ENCODE measurements at regions not wholly inside any gene's neighbourhood (a gene's known extent, or its start where the extent isn't known, plus 50 kb on each side); places are given as distances from the start of the nearest gene placed in this dataset.

DNA sequence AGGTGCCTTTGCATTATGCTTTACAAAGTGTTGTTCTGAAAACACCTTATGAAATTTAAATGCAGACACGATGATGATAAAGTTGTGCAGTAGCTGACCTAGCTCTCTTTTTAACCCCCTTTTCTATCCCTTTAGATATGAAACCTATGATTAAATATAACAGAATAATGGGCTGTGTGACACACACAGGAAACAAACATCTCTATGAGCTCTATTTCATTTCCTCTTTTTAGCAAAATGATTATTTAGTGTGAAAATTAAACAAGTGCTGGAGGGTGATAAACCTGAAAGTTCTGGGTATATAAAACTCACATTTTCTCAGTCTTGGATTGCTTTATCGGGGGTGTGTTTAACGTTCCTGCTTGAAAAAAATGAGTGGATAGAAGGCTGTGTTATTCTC is 1310.5 kb upstream of the CELF2 start:
- DNase-seq (ENCODE audit: low read depth, low spot score) = no peak

DNA sequence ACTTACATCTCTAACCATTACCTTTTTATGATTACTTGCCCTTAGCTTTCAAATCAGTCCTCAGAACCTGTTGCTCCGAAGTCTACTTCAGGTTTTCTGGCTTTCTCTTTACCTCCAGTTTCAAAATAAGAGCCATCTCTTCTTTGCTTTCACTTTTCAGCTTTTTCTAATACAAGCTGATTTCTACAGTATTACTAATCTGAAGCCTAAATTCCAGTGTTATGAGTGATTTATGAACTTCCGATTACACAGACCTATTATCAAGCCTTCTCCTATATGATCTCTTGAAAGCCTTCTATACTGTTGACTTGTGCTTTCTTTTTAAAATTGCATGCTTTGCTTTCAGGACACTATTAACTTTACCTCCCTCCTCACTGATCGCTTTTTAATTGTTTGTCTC is 1307.8 kb upstream of the CELF2 start:
- DNase-seq (ENCODE audit: low read depth, low spot score) = no peak

DNA sequence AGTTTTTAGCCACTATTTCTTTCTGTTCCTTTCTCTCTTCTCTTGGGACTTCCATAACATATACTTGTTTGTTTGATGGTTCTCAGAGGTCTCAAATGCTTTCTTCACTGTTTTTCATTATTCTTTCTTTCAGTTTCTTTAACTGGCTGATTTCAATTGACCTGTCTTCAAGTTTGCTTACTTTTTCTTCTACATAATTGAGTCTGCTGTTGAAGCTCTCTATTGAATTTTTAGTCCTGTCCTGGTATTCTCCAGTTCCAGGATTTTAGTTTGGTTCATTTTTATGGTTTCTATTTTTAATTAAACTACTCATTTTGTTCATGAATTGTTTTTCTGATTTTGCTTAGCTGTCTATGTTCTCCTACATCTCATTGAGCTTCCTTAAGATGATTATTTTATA is 1305.3 kb upstream of the CELF2 start:
- DNase-seq (ENCODE audit: low read depth, low spot score) = no peak

DNA sequence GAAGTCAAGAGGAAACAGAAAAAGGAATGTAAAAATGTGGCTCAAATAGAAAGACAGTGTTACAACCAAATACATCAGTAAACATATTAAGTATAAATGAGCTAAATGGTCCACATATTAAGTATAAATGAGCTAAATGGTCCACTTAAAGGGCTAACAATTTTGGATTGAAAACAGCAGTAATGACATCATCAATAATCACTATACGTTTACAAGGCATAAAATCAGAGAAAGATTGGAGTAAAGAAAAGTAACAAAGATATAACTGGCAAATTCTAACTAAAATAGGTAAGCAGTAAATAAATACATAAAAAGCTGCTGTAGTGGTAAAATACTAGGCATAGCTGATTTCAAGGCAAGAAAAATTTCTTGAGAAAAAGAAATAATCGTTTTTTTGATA is 1298.4 kb upstream of the CELF2 start:
- DNase-seq (ENCODE audit: low read depth, low spot score) = no peak

DNA sequence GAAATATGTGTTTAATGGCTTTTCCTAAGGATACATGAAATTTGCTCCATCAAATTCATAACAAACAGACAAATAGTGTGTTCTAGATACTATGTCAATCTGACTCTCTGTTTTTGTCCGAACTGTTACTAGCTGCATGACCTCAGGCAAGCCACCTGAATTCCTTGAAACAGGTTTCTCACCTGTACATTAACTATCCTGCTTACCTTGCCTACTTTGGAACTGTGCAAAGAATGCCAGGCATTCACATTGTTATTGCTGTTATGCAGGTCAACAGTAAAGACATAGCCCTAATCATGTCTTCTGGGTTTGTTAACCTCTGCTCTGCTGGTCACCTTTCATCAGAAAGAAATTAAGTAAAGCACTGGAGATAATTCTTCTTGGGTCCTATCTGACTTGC is 1283.9 kb upstream of the CELF2 start:
- no peak for DNase-seq (ENCODE audit: low read depth, low spot score)

DNA sequence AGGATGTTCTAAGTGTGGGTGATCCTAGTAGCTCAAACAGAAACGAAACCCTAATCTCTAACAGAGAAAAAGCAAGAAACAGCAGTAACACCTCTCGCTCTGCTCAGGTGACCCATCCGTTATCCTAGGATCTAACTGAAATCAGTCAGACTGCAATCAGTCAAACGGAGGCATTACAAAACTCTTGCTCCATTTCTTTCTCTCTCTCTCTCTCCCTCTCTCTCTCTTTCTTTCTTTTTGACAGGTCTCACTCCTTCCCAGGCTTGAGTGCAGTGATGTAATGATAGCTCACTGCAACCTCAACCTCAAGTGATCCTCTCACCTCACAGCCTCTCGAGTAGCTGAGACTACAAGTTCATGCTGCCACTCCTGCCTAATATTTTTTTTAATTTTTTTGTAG is 1283.5 kb upstream of the CELF2 start:
- no peak for DNase-seq (ENCODE audit: low read depth, low spot score)

DNA sequence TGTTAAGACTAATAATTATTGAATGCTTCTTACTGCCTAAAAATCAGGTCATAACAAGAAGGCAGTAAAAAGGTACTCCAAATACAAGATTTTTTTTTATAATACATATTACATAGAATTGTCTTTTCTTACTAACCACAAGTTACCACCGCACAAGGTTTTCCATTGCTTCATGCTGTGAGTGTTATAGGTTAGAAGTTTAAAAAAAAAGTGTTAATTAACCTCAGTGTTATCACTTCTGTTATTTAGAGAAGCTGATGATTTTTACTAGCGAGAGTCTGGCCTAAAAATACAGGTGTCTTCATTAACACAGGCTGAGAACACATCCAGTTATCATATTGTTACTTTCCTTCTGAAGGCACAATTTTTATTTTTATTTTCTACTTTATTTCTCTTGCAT is 1281.9 kb upstream of the CELF2 start:
- DNase-seq (ENCODE audit: low read depth, low spot score) = no peak

DNA sequence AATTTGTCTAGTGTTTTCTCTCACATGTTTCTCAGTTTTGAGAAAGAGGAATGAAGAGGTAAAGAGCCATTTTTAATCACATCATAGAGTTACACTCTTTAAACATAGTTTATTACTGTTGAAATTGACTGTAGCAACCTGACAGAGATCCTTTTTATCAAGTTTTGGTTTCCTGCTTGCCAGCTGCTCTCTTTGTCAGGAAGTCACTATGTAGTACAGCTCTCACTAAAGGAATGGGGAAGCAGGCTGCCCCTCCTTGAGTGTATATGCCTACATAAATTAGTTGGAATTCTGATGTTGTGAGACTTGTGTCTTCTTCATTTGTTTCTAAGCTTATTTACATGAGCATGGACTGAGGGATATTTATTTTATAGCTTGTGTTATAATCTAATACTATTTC is 1274.0 kb upstream of the CELF2 start:
- DNase-seq (ENCODE audit: low read depth, low spot score) = no peak

DNA sequence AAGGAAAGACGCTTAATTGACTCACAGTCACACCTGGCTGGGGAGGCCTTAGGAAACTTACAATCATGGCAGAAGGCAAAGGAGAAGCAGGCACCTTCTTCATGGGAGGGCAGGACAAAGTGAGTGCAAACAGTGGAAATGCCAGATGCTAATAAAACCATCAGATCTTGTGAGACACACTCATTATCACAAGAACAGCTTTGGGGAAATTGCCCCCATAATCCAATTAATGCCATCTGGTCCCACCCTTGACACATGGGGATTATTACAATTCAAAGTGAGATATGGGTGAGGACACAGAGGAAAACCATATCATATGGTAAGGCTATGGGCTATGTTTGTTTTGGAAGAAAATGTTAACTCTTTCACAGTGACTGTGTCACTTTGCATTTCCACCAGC is 1272.5 kb upstream of the CELF2 start:
- no peak for DNase-seq (ENCODE audit: low read depth, low spot score)

DNA sequence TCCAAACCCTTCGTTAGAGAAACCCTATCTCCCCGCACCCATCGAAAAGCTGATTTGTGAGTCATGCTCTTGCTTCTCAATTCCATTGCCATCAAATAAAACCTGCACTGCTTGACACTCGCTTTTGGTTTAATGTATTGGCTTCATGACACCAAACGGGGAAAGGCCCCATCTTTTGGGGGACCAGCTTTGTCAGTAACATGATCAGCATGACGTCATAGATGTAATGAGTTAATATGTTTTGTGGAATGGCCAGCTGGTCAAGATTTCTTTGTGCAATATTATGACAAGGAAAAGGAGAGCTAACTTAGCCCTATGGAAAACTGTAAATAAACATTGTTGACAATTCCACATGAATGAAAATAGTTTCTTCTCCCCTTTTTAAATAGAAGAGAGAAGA is 1260.5 kb upstream of the CELF2 start:
- no peak for DNase-seq (ENCODE audit: low read depth, low spot score)

DNA sequence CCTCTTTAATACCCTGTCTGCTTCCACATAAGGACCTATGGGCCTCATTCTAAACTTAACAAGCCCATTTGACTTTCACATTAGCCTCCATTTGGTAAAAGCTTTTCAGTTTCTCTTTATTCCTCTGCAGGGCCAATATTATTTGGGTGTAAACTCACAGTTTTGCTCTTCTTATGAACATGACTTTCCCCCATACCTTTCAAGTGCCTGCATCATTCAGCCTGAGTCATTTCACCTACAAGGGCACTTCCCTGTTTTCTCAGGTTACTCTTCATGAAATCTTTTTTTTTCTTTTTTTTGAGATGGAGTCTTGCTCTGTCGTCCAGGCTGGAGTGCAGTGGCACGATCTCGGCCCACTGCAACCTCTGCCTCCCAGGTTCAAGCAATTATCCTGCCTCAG is 1258.1 kb upstream of the CELF2 start:
- DNase-seq (ENCODE audit: low read depth, low spot score) = no peak

DNA sequence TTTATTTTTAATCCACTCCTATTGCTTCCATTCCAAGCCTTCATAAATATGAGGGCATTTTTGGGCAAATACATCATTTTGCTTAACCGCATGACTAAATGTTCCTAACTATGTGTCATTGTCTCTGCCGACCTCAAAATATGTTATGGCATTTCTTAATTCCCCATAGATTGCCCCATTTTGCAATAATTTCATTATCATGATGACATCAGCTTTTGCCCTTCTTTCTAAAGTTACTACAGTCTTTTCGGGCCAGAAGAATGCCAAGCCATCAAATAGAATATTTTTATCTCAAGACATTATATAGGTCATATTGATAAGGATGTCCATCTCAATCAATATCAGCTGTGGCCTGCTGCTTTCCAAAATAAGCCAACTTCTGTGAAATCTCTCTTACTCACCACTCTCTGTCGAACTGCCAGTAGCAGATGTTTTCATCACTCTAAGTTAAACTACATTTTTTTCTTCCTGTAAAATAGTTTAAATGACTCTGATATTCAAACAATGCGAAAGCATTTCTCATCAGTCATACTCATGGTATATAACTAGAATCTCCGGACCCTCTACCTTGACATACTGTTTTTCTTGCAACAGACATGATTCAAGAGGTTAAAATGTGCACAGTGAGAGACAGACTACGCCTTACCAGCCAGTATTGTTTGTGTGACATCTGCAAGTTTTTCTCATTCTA is 1254.6 kb upstream of the CELF2 start:
- no peak for DNase-seq (ENCODE audit: low read depth, low spot score)

DNA sequence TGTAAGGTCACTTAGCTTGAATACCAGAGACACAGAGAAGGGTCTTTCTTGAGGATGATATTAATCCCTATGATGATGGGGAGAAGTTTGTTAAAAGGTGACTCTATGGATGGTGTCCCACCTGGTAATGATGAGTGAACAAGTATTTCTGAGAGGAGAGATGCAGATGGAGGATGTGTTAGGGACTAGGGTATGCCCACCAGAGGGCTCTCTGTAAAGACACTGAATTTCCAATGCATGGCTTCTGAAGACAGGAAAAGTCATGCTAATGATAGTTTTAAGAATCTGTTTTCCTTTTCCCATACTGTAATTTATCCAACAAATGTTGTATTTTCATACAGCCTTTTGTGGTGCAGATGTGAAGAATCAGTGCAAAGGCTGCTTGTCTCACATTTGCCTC is 1250.9 kb upstream of the CELF2 start:
- no peak for DNase-seq (ENCODE audit: low read depth, low spot score)

DNA sequence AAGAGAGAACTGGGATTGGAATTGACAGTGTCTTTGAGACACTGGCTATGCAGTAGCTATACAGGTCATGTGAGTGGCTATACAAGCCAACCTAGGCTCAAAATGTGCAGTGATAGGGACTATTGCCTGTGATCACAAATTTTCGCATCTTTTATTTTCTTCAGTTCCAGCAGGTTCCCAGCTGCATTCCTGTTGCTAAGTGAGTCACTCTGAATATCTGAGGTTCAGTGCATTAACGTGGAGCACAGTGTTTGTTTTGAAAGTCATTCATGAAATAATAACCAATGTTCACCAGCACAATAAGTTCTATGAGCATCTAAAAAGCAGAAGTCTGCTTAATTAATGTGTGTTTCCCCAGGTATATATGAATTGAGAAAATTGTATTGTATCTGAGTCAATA is 1236.0 kb upstream of the CELF2 start:
- DNase-seq (ENCODE audit: low read depth, low spot score) = no peak

DNA sequence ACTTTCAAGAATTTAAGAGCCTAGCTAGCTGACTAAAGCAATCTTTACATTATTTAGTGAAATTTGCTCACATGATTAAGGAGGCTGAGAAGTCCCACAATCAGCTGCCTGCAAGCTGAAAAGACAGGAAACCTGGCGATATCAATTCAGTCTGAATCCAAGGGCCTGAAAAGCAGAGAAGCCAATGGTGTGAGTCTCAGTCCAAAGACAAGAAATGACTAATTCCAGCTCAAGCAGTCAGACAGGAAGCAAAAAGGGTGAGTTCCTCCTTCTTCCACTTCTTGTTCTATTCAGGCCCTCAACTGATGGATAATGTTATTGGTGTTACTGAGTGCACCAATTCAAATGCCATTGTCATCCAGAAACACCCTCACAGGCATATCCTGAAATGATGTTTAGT is 1231.6 kb upstream of the CELF2 start:
- DNase-seq (ENCODE audit: low read depth, low spot score) = no peak

DNA sequence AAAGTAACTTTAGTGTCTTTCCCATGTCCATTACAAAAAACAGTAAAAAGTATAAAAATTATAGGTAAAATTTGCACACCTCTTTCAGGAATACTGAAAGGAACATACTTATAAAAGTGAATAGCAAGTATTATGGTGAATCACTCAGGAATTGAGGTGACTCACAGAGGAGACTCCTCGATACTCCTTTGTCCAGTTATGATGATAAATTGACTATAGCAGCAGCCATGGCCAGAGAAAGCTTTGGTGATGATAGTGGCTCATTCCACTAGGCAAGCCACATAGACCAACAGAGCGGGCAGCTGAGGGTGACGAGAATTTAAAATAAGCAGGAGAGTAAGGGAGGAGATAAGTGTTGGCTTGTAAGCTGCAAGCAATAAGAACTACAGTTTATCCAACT is 1231.1 kb upstream of the CELF2 start:
- DNase-seq (ENCODE audit: low read depth, low spot score) = no peak

DNA sequence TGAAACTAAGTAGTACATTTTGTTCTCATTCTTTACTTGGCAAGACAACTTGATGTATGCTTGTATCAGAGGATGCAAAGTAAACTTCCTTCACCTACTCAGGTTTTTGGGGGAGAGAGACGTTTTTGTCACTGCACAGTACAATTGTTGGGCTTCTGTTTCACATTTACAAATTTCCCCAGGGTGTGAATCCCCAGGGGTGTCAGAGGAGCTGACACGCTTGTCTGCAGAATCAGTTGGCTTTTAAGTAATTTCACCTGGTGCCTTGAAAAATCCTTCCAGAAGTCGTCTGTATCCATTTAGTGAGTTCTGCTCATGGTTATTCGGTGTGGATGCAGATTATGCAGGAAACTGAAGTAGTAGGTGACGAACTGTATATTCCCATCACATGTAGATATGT is 1227.7 kb upstream of the CELF2 start:
- no peak for DNase-seq (ENCODE audit: low read depth, low spot score)

DNA sequence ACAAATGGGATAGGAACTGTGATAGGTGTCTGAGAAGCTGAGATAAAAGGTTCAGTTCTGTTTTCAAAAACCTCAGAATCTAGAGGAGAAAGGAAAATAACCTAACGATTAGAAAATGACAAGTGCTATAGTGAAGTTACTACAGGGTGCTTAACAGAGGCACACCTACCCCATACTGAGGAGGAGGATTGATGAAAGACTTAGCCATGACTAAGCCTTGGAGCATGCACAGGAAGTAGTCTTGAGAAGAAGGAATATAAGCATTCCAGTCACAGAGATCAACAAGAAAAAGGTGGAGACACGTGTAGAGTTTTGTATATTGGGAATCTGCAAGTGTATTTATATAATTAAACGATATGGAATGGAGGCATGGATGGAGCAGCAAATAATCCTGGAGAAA is 1225.5 kb upstream of the CELF2 start:
- no peak for DNase-seq (ENCODE audit: low read depth, low spot score)

DNA sequence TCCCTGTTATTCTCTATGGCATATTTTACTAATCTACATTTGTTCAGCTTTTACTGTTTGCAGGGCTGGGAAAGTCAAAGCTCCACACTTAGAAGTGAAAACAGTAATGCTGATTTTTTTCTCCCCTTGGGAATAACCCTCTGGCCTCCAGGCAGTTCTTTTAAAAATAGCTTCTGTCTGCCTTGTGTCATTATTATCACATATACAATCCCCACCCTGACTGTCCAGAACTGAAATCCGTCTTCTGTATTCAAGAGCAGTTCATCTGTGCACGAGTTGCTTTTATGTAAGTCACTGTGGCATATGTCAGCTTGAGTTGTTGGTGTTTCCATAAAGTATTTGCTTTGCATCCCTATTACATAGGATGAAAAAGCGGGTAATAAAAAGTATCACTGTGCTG is 1221.1 kb upstream of the CELF2 start:
- DNase-seq (ENCODE audit: low read depth, low spot score) = no peak

DNA sequence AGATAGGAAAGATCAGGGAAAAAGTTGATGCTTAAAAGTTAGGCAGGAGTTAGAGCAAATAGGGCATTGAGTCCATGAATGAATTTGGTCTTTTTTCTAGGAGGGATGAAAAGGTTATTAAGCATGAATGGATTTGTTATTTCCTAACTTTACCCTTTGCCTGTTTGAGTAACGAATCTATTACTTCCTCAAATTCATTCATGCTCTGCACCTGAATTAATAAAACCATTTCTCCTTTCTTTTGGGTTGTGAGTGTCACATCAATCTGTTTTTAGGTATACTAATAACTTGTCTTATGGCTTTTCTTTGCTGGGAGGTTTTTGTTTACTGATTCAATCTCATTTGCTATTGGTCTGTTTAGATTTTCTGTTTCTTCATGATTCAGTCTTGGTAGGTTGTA is 1217.7 kb upstream of the CELF2 start:
- no peak for DNase-seq (ENCODE audit: low read depth, low spot score)

DNA sequence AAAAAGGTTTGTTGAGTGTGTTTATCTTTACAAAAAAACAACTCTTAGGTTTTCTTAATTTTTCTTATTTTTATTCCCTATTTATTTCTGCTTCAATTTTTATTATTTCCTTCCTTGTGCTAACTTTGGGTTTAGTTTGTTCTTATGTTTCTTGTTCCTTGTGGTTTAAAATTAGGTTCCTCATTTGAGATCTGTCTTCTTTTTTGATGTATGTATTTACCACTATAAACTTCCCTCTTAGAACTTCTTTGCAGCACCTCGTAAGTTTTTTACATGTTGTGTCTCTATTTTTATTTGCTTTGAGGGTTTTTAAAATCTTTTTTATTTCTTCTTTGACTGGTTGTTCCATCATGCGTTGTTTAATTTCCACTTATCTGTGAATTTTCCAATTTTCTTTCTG is 1217.1 kb upstream of the CELF2 start:
- no peak for DNase-seq (ENCODE audit: low read depth, low spot score)

DNA sequence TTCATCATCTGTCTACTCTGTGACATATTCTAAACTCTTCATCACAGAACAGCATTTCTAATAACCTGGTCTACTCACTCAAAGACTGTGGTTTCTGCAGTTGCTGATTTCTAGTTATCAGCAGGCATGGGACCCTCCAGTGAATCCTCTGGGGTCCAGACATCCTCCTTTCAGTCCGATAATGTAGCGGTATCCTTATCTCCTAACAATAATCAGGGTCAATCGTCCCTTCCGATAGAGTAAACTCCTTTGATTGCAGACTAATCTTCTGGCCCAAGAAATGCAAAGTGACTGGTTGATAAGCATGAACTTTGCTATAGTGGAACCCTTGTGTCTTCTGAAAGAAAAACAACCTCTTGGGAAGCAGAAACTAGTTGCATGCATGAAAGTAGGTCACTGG is 1209.8 kb upstream of the CELF2 start:
- no peak for DNase-seq (ENCODE audit: low read depth, low spot score)

DNA sequence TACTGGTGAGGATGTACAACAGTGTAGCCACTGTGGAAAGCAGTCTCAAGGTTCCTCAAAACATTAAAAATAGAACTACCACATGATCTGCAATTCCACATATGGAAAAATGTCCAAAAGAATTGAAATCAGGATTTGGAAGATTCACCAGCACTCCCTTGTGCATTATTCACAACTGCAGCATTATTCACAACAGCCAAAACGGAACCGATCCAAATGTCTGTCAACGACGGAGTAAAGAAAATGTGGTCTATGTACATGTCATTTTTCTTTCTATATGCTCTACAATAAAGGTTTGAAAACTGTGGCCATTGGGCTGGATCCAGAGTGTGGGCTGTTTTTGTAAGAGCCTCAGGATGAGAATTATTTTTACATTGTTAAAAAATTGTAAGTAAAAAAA is 1206.1 kb upstream of the CELF2 start:
- no peak for DNase-seq (ENCODE audit: low read depth, low spot score)

DNA sequence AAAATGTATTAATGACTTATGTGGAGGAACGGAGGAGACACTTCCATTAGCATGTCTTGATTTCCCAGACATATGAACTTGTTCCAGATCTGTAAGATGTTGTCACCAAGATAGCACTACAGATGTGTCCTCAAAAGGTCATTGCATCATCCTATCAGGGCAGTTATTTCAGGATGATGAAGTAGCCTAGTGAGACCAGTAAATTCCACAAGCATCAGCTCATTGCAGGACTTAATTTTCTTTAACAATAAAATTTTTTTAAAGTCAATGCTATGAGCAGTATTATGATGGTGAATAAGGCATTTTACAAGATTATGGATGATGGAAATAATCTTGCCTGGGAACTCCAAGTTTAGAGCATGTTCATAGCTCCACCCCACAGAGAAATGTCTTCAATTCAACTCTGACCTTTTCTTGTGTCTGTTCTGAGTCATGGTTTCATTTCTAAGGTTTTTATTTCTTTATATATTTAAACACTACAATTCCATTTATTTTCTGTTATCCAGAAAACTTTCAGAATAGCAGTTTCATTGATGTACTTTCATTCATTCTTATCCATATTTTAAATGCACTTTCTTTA is 1203.3 kb upstream of the CELF2 start:
- DNase-seq (ENCODE audit: low read depth, low spot score) = no peak
